HG03095 (cell line): ENCODE measurements at regions not wholly inside any gene's neighbourhood (a gene's known extent, or its start where the extent isn't known, plus 50 kb on each side); places are given as distances from the start of the nearest gene placed in this dataset.
"Not testable (repeated sequence)": the region's sequence is repeated elsewhere in the genome, so short reads cannot be mapped to it uniquely, and the experiment has no call there.

Experiments
- ATAC-seq: cut with Tn5 transposase; IDR thresholded peaks from one replicate; pipeline ENCODE4 v1.9.1; 2021; ENCODE audit warnings: moderate library complexity; ENCODE audit not compliant: unreplicated experiment

- no peak for ATAC-seq
Measured at GRCh38 chr11:22454461-22455090, 116.4 kb downstream of the SLC17A6 start.

DNA sequence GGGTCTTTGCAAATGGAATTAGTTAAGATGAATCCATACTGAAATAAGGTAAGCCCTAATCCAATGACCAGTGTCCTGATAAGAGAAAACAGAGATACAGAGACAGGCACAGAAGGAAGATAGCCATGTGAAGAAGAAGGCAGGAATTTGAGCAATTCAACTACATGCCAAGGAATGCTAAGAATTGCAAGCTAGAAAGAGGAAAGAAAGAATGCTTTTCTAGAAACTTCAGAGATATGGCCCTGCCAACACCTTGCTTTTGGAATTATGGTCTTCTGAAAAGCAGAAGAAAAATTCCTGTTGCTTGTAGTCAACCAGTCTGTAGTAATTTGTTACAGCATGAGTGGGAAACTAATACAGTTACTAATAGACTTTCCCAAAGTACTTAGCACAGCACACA, 111.3 kb downstream of the SLC17A6 start:
- ATAC-seq, result no peak

DNA sequence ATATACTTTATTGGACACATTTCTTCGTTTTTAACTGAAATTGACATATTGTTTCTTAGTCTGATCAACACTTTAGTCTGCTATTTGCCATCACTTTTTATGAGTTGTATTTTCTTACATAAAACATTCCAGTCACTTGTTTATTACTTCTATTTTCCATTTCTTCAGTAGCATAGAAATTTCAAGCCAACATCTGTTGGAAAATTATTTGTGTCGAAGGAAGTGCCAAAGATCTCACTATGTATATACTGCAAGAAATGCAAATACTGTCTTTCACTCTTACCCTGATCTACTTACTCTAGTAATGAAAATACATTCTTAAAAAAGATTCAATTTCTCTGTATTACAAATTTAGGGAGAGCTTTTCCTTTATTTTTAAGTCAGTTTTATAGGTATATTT, 105.9 kb downstream of the SLC17A6 start:
- no peak for ATAC-seq

GRCh38 chr11:22441831-22442230, 103.7 kb downstream of the SLC17A6 start:
- no peak for ATAC-seq

GRCh38 chr11:22435582-22435981, 97.4 kb downstream of the SLC17A6 start:
- ATAC-seq, result not testable (repeated sequence)

DNA sequence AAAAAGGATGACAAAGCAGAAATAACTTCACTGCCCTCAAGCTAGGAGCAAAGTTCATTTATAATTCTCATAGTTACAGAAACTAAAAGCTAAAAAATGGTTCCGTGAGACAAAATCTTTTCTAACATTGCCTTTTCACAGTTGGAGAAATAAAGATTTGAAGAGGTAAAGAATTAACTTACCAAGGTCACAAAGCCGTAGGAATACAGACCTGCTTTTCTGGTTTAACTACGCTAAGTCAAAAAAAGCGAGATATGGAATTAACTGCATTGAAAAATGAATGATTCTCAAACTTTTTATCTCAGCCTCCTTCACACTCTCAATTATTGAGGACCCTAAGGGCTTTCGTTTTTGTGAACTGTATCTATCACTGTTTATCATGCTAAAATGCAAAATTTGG, 95.3 kb downstream of the SLC17A6 start:
- ATAC-seq, result no peak

- no peak for ATAC-seq
Measured at GRCh38 chr11:22433094-22433455, 94.9 kb downstream of the SLC17A6 start.

- ATAC-seq, result no peak
Measured at GRCh38 chr11:22432291-22433093, 94.3 kb downstream of the SLC17A6 start.

- ATAC-seq, result no peak
Measured at GRCh38 chr11:22431106-22431505, 92.9 kb downstream of the SLC17A6 start.

GRCh38 chr11:22430639-22431038, 92.5 kb downstream of the SLC17A6 start:
- no peak for ATAC-seq

GRCh38 chr11:22430141-22430541, 92.0 kb downstream of the SLC17A6 start:
- ATAC-seq, result no peak
